ENCODE measurements at regions not wholly inside any gene's neighbourhood (a gene's known extent, or its start where the extent isn't known, plus 50 kb on each side); places are given as distances from the start of the nearest gene placed in this dataset.
A peak's percentile ranks its signal among the peaks of the same experiment; 100 is the strongest.

GRCh38 chr1:36555041-36555440, 72.3 kb upstream of the CSF3R start:
- Histone ChIP-seq H3K4me1 (ENCODE audit: insufficient read depth, low read length, poor library complexity, severe bottlenecking) (no peaks in the 10 kb centered on the region), H3K27ac (ENCODE audit: low read depth, low read length, poor library complexity, severe bottlenecking) (no peak overlapping the region), H3K27me3 (replicated peaks; ENCODE audit: insufficient read depth, low read depth, low read length, poor library complexity) (peaks cover 57% of the 10 kb centered on the region), H3K4me3 (ENCODE audit: low read depth, low read length, poor library complexity, severe bottlenecking) (no peak overlapping the region), H3K36me3 (ENCODE audit: insufficient read depth, low read length, poor library complexity, severe bottlenecking) (no peaks in the 10 kb centered on the region), H3K9me3 (ENCODE audit: low read depth, low read length, poor library complexity, severe bottlenecking) (no peaks in the 10 kb centered on the region)
- no TSS peak for BruUV-seq (replicated peaks)
- intact Hi-C loops (cut with micrococcal nuclease; ENCODE audit: unreplicated experiment): no loop called here
- POLR2A ChIA-PET (ENCODE audit: low non-redundant PET): no interaction called here
- TF ChIP-seq CTCF (conservative IDR thresholded peaks at IDR 0.05; ENCODE audit: low read depth, low read length) (no peak), EZH2 (IDR thresholded peaks at IDR 0.05; ENCODE audit: borderline replicate concordance, low read depth, low read length, poor library complexity, severe bottlenecking) (no peak)
- DNase-seq (ENCODE audit: low spot score): no peak
- CTCF ChIA-PET: interaction anchor here (0.6 kb wide), 1 partner anchor 138 kb away, joined by 4 read pairs; no protein-coding TSS in a partner anchor

GRCh38 chr1:36554323-36554628, 71.6 kb upstream of the CSF3R start:
- H3K27ac ChIP-seq (ENCODE audit: low read depth, low read length, poor library complexity, severe bottlenecking): no peak overlapping the region
- ChIA-PET CTCF (no interaction called here), POLR2A (ENCODE audit: low non-redundant PET) (no interaction called here)
- intact Hi-C loops (cut with micrococcal nuclease; ENCODE audit: unreplicated experiment): no loop called here
- no peak overlapping the region for H3K4me3 ChIP-seq (ENCODE audit: low read depth, low read length, poor library complexity, severe bottlenecking)
- no peaks in the 10 kb centered on the region for H3K36me3 ChIP-seq (ENCODE audit: insufficient read depth, low read length, poor library complexity, severe bottlenecking)
- no peaks in the 10 kb centered on the region for H3K9me3 ChIP-seq (ENCODE audit: low read depth, low read length, poor library complexity, severe bottlenecking)
- no TSS peak for BruUV-seq (replicated peaks)
- no peak for DNase-seq (ENCODE audit: low spot score)
- peaks cover 65% of the 10 kb centered on the region for H3K27me3 ChIP-seq (replicated peaks; ENCODE audit: insufficient read depth, low read depth, low read length, poor library complexity)
- H3K4me1 ChIP-seq (ENCODE audit: insufficient read depth, low read length, poor library complexity, severe bottlenecking): no peaks in the 10 kb centered on the region
- TF ChIP-seq EZH2 (IDR thresholded peaks at IDR 0.05; ENCODE audit: borderline replicate concordance, low read depth, low read length, poor library complexity, severe bottlenecking) (no peak), CTCF (conservative IDR thresholded peaks at IDR 0.05; ENCODE audit: low read depth, low read length) (no peak)

- Histone ChIP-seq H3K27me3 (replicated peaks; ENCODE audit: insufficient read depth, low read depth, low read length, poor library complexity) (peaks cover 70% of the 10 kb centered on the region), H3K27ac (ENCODE audit: low read depth, low read length, poor library complexity, severe bottlenecking) (no peak overlapping the region), H3K9me3 (ENCODE audit: low read depth, low read length, poor library complexity, severe bottlenecking) (no peaks in the 10 kb centered on the region), H3K4me1 (ENCODE audit: insufficient read depth, low read length, poor library complexity, severe bottlenecking) (no peaks in the 10 kb centered on the region), H3K36me3 (ENCODE audit: insufficient read depth, low read length, poor library complexity, severe bottlenecking) (no peaks in the 10 kb centered on the region), H3K4me3 (ENCODE audit: low read depth, low read length, poor library complexity, severe bottlenecking) (no peak overlapping the region)
- peak; percentile 76 for DNase-seq (ENCODE audit: low spot score)
- BruUV-seq (replicated peaks): no TSS peak
- intact Hi-C loops (cut with micrococcal nuclease; ENCODE audit: unreplicated experiment): no loop called here
- POLR2A ChIA-PET (ENCODE audit: low non-redundant PET): no interaction called here
- peak; percentile 89 for TF ChIP-seq CTCF (conservative IDR thresholded peaks at IDR 0.05; ENCODE audit: low read depth, low read length)
- TF ChIP-seq EZH2 (IDR thresholded peaks at IDR 0.05; ENCODE audit: borderline replicate concordance, low read depth, low read length, poor library complexity, severe bottlenecking): no peak
- CTCF ChIA-PET: no interaction called here
These were observed 71.0 kb upstream of the CSF3R start for GRCh38 chr1:36553591-36554322.

All from A673 (cell line).